ENCODE measurements at regions not wholly inside any gene's neighbourhood (a gene's known extent, or its start where the extent isn't known, plus 50 kb on each side); places are given as distances from the start of the nearest gene placed in this dataset.

GRCh38 chr10:47190301-47190700, 109.7 kb upstream of the GDF10 start:
- DNase-seq, result no peak

DNA sequence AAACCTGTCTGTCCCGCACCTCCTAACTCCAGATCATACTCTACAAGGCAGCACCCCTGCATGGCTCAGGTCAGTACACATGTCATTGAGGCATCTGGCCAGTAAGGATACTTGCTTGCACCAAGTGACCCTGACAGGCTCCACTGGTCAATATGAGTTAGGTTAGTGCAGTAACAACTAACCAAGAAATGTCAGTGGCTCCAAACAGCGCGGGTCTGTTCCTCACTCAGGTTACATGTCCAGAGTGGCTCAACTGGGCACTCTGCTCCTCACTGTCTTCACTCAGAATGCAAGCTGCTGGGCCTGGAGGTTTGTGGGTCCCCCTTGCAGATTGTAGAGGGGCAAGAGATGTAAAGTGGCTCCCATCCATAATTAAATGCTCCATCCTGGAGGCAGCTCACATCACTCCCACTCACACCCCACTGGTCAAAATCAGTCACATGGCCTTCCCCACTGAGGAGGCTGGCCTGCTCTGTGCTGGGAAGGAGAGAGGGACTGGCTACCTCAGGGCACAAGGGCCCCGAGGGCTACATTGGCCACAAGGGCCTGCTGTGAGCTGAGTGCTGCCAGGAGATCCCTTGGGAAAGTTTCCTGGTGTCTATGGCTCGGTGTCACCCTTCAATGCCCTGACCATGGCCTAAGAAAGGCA, 109.1 kb upstream of the GDF10 start:
- no peak for DNase-seq

DNA sequence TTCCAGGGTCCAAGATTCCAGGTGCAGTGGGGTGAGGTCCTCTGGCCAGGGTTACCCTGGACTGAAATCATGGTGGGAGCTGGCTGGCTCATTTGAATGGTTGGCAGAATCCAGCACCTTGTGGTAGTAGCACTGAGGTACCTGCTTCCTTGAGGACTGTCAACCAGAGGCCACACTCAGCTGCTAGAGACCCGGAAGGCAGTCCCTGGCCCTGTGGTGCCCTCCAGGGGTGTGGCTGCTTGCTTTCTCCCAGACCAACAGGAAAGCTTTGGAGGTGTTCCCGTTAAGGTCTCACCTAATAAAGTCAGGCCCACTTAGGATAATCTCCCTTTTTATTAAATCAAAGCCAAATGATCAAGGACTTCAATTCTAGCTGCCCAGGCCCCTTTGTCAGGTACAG, 107.7 kb upstream of the GDF10 start:
- DNase-seq, result no peak

- DNase-seq, result no peak
Measured at GRCh38 chr10:47193666-47194065, 106.3 kb upstream of the GDF10 start.

DNA sequence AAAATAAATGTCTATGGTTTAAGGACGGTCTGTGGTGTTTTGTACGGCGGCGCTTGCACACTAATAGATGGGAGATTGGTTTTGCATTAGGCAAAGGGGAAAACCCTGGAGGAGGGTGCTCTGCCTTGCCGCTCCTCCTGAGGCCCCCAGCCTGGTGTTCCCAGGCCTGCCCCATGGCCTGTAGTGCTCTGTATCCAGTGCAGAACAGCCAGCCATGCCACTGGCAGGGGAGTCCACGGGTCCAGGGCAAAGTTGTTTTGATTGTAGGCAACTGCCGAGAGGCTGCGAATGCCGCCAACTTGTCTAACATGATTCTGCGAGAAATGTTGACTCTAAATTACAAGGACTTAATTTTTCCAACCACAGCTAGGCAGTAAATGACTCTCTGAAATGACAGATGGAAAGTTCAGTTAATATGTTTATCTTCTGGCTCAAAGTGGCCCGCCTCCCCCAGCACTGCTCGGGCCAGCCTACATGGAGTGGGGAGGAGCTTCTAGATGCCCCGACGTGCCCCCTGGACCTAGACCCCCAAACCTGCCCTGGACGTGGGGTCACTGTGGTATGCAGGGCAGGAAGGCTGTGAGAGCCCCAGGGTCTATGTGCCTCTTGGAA, 104.6 kb upstream of the GDF10 start:
- DNase-seq, result no peak

DNA sequence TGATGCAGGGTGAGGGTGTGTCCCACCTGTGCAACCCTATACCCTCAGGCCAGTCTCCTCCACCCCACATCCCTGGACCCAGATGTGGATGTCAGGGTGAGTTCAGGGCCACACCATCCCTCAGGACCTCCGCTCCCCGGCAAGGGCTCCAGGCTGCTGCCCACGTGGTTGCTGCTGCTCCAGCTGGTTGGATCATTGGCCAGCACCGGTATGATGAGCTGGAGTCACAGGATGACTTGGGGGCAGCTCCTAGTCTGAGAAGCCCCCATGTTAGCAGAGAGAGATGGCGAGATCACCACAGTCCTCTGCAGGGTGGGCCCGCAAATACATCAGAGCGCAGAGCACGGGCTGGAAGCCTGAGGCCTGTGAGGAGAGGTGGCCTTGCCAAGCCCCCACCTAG, 103.3 kb upstream of the GDF10 start:
- no peak for DNase-seq

- no peak for DNase-seq
Measured at GRCh38 chr10:47198221-47198620, 101.8 kb upstream of the GDF10 start.

- DNase-seq, result no peak
Measured at GRCh38 chr10:47205192-47205591, 94.8 kb upstream of the GDF10 start.

DNA sequence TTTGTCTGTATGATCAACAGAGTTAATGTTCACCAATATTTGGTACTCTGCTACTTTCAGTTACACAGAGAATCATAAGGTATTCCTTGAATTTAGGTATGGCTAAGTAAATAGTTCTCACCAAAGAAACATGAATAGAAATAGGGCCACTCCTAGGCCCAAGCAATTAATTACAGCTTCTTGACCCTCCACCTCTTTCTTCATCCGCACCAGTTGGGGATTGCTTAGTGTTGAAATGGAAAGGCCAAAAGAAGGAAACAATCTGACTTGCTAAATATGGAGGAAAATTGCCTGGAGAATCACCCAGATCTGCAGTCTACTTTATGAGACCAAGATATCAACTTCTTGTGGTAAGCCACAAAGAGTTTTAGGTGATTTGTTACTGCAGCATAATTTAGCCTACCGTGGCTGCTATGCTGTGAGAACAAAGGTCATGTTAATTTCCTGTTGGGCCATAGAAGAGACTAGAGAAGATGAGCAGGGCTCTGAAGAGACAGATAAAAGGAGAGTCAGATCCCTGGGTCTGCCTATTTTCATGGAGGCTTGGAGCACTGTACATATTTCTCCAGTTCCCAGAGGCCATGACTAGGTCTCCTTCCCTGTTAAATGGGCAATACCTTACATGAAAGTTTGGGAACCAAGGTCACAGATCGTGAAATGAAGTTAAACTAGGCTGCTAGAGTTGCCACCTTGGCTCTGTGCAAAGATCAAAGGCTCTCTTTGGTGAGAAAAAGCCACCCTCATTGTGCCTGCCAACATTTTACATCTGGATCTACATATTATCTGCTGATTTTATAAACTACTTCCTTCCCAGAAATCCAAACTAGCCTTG, 93.3 kb upstream of the GDF10 start:
- no peak for DNase-seq

GRCh38 chr10:47207281-47207615, 92.7 kb upstream of the GDF10 start:
- DNase-seq, result no peak

DNA sequence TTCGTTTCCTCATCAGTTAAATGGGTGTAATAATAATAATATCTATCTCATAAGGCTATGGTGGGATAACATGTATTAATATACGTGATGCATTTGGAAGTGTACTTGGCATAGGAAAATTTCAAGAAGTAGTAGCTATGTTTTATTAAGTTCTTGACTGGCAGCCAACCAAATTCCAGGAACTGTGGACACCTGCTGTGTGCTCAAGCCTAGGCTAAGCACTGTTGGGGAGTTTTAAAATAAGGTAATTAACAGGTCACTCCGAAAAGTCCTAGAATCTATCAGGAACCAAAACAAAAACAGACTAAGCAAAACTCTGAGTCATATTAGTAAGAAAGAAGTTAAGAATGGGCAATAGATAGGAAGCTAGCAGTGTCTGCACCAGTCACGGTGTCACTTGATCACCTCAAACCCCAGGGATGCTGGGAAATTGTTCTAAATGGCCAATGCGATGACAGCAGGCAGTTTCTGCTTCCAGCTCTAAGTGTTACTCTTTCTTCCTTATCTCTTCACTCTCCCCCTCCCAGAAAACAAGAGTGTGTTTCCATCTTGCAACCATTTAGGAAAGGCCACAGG, 92.0 kb upstream of the GDF10 start:
- no peak for DNase-seq

GRCh38 chr10:47209466-47209865, 90.5 kb upstream of the GDF10 start:
- no peak for DNase-seq

- DNase-seq, result no peak
Measured at GRCh38 chr10:47214520-47214919, 85.5 kb upstream of the GDF10 start.

GRCh38 chr10:47217113-47217512, 82.9 kb upstream of the GDF10 start:
- DNase-seq, result no peak

DNA sequence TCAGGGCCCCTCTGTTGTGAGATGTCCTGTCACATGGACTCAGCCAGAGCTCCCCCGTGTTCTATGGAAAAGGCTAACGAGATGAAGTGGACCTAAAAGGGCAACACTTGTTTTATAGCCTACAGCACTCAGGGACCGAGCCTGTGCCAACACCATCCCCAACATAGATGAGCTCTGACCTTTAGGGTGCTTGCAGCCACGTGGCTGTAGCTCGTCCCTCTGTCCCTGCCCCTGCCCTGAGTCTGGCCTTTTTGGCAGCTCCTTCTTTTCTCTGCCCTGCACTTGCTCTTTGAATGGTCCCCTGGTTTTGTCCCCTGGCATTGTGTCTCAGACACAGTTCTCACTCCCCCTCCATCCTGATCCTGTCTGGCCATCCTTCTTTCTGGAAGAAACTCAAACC, 81.2 kb upstream of the GDF10 start:
- no peak for DNase-seq

GRCh38 chr10:47222461-47222860, 77.5 kb upstream of the GDF10 start:
- DNase-seq, result no peak

GRCh38 chr10:47223236-47223635, 76.8 kb upstream of the GDF10 start:
- DNase-seq, result no peak

GRCh38 chr10:47224546-47225218, 75.3 kb upstream of the GDF10 start:
- no peak for DNase-seq

DNA sequence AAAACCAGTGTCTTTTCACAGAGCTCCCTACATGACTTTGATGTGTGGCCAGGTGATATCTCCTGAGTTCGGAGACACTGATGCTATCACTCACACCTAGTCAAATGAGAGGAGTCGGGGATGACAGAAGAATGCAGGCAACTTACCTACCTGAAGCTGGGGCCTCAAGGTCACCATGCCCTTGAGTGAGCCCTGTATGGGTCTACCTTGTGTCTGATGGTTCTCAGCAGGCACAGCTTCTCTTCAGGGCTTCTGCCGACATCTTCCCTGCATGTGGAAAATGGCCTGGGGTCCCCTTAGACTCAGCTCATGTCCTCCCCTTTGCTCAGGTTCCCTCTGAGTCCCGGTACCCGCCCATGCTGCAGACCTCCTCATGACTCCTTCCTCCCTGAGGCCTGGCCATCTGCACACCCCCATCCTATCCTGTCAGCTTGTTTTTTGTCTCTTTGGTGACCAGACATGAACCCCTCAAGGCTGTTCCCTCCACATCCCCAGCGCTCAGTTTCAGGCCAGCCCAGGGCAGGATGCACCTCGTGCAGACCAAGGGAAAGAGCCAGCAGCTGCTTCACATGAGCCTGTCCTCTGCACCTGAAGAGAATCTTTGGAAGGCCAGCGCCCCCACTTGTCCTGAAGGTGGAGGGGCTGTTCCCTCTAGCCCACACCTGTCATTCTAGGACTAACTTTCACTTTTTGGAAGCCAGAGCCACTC, 74.6 kb upstream of the GDF10 start:
- DNase-seq, result no peak

GRCh38 chr10:47225928-47226645, 73.9 kb upstream of the GDF10 start:
- DNase-seq, result no peak

DNA sequence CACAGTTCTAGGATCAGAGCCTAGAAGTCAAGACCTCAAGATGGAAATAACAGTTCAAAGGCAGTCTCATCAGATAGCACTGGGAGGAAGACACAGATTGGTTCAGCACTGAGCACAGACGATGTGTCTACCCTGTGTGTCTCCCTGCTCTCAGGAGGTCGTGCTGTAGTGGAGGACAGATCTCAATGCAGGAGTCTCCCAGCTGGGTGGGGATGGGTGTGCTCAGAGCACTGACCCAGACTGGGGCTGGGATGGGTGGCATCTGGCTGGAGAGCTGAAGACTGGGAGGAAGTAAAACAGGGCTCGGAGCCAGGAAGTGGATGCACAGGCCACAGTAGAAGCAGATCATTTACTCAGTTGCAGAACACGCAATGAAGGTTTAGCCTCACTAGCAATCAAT, 69.5 kb upstream of the GDF10 start:
- no peak for DNase-seq
